ENCODE measurements at regions not wholly inside any gene's neighbourhood (a gene's known extent, or its start where the extent isn't known, plus 50 kb on each side); places are given as distances from the start of the nearest gene placed in this dataset.

DNA sequence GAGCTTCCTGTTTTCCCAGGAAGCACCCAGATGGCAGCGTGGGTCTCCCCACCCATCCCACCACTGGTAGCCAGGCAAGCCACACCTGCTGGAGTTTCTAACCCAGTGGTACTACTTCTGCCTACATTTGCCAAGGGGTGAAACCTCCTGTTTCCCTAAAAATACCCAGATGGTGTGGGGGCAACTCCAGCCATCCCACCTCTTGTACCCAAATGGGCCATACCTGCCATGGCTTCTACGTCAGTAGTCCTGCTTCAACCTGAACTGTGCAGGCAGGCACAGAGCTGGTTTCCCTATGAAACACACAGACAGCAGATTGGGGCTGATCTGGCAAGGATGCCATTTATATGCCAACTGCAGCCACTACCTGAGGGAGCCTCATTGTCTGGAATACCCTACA is 809.4 kb upstream of the MIR17HG start:
- DNase-seq (ENCODE audit: low spot score in 2 of 2), result no peak
- H3K36me3 Mint-ChIP-seq, result no peaks in the 10 kb centered on the region
- ATAC-seq, result no peak

DNA sequence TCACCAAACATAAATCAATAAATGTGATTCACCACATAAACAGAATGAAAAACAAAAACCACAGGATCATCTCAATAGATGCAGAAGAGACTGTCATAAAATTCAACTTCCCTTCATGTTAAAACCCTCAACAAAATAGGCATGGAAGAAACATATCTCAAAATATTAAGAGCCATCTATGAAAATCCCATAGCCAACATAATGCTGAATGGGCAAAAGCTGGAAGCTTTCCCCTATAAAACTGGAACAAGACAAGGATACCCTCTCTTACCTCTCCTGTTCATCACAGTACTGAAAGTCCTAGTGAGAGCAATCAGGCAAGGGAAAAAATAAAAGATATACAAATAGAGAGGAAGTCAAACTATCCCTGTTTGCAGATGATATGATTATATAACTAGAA is 806.1 kb upstream of the MIR17HG start:
- Mint-ChIP-seq H3K9me3 (peaks cover 18 to 22% of the 10 kb centered on the region in 2 donors), H3K36me3 (peaks cover 0 to 3% of the 10 kb centered on the region in 2 donors), H3K27ac (no peak overlapping the region)
- DNase-seq (ENCODE audit: low spot score in 2 of 2), result no peak
- no peak for ATAC-seq

More for the DNA sequence above, 809.4 kb upstream of the MIR17HG start:
- Mint-ChIP-seq H3K27ac (no peak overlapping the region), H3K9me3 (peaks cover 17 to 18% of the 10 kb centered on the region in 2 donors)

DNA sequence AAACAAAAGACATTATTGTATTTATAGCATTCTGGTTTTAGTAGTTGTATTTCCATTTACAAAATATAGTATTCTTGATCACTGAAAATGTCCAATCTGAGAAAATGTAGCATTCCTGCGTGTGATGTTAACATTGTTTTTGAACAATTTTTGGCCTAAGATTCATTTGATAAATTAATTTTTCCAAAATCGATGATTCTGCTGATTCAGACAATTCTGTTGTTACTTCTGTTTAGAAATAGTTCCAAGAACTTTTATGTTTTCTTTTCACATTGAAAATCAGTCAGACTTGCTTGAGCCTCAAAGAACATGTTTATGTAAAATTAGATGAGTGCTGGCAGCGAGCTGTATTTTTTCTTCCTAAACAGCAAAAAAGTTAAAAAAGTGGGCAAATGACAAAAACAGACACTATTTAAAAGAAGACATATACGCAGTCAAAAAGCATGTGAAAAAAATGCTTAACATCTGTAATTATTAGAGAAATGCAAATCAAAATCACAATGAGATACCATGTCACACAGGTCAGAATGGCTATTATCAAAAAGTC is 804.5 kb upstream of the MIR17HG start:
- no peak for ATAC-seq

DNA sequence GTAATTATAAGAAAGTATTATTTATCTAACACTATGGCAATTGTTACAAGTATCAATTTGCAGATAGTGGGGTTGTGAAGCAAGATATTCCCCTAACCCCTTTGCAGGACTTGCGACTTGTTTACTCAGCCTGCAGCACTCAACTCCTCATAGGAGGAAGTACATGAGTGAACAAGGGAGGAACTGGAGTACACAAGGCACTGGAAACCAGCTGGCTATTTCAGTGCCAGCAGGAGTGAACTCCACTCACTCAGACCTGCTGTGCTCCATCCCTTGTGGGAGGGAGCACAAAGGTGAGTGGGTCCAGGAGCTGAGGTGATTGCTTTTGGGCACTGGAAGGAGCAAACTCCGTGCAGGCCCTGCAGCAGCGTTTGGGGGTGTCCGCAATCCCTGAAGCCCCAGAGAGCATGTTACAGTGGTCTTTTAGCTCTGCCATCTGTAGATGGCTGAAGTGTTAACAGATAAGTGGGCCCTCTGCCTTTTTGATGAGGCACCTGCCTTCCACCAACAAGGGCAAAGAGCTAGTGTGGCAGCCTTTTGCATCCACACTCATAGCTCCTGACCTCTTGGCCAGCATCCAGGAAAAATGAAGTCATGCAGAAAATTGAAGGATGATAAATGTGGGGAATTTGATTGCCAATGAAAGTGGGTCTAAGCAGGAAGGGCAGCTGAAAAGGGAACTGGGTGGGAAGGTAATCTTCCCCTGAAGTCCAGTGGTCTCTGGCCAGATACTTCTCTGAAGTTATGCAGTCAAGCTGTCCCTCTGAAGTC is 802.2 kb upstream of the MIR17HG start:
- Mint-ChIP-seq H3K36me3 (peaks cover 7 to 22% of the 10 kb centered on the region in 2 donors), H3K27ac (no peak overlapping the region), H3K9me3 (peaks cover 21 to 31% of the 10 kb centered on the region in 2 donors)
- ATAC-seq, result no peak
- DNase-seq (ENCODE audit: low spot score in 2 of 2), result no peak

More for the DNA sequence above, 804.5 kb upstream of the MIR17HG start:
- no peak for DNase-seq (ENCODE audit: low spot score in 2 of 2)
- no peak overlapping the region for H3K27ac Mint-ChIP-seq
- H3K9me3 Mint-ChIP-seq, result peaks cover 27 to 31% of the 10 kb centered on the region in 2 donors
- peaks cover 2 to 18% of the 10 kb centered on the region in 2 donors for H3K36me3 Mint-ChIP-seq

DNA sequence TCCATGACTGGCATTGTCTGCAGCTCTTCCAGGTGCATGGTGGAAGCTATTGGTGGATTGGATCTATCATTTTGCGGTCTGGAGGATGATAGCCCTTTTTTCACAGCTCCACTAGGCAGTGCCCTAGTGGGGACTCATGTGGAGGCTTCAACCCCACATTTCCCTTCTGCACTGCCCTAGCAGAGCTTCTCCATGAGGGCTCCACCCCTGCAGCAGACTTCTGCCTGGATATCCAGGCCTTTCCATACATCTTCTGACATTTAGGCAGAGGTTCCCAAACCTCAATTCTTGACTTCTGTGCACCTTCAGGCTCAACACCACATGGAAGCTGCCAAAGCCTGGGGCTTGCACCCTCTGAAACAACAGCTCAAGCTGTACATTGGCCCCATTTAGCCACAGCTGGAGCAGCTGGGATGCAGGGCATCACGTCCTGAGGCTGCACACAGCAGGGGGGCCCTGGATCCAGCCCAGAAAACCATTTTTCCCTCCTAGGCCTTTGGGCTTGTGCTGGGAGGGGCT is 800.2 kb upstream of the MIR17HG start:
- ATAC-seq, result no peak
- DNase-seq (ENCODE audit: low spot score in 2 of 2), result no peak
- peaks cover 23 to 31% of the 10 kb centered on the region in 2 donors for H3K9me3 Mint-ChIP-seq
- H3K36me3 Mint-ChIP-seq, result peaks cover 7 to 22% of the 10 kb centered on the region in 2 donors
- no peak overlapping the region for H3K27ac Mint-ChIP-seq

DNA sequence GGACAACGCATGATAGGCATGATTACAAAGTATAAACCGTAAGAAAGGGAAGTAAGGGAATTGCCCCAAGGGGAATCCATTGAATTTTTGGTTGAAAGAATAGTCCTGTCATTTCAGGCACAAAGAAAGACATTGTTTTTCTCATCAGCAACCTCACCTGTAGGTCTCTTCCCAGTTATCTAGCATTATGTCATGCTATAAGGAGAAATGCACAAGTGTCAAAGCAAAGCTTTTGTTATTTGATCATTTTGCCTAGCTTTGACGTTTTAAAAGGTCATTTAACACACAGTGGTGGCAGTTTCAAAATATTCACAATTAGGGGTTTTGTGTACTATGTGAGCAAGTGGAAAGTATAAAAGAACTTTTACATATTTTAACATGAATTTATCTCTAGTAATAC is 796.2 kb upstream of the MIR17HG start:
- peaks cover 7 to 21% of the 10 kb centered on the region in 2 donors for H3K36me3 Mint-ChIP-seq
- no peak overlapping the region for H3K27ac Mint-ChIP-seq
- no peak for ATAC-seq
- peaks cover 24 to 30% of the 10 kb centered on the region in 2 donors for H3K9me3 Mint-ChIP-seq
- no peak for DNase-seq (ENCODE audit: low spot score in 2 of 2)

DNA sequence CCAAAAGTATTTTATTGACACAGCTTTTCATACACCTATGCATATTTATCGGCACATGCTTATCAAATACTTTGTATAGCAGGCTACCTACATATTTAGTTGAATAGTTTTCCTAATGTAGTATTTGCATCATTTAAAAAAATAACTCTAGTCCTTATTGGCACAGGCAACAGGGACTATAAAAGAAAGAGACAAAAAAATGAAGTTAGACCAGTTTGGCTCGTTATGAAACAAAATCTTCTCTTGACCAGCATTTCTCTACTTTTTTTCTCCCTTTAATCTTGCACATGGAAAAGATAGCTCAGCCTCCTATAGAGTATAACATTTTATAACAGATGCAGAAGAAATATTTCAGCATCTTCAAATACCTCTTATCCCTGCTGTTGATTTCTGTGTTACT is 794.8 kb upstream of the MIR17HG start:
- ATAC-seq, result no peak
- H3K9me3 Mint-ChIP-seq, result peaks cover 20 to 26% of the 10 kb centered on the region in 2 donors
- DNase-seq (ENCODE audit: low spot score in 2 of 2), result no peak
- peaks cover 6 to 7% of the 10 kb centered on the region in 2 donors for H3K36me3 Mint-ChIP-seq
- no peak overlapping the region for H3K27ac Mint-ChIP-seq

DNA sequence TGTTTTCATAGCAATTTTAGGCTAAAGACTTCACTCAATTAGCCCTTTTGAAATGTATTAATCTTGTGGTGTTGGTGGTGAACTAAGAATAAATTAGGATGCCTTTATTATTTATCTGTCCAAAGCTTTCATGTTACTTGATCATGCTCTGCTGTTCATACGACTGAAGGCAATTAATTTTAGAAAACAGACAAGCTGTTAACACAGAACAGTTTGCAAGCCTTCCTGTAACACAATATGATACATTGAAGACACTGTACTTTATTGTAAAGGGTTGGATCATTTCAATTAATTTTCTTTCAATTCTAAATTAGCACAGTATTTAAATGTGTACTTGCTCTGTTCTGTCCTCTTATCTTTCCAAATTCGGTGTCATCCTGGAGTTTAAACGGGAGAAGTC is 794.3 kb upstream of the MIR17HG start:
- H3K36me3 Mint-ChIP-seq, result peaks cover 3% of the 10 kb centered on the region in 2 donors
- no peak overlapping the region for H3K27ac Mint-ChIP-seq
- H3K9me3 Mint-ChIP-seq, result peaks cover 17 to 22% of the 10 kb centered on the region in 2 donors
- ATAC-seq (no peak), DNase-seq (ENCODE audit: low spot score in 2 of 2) (no peak)

DNA sequence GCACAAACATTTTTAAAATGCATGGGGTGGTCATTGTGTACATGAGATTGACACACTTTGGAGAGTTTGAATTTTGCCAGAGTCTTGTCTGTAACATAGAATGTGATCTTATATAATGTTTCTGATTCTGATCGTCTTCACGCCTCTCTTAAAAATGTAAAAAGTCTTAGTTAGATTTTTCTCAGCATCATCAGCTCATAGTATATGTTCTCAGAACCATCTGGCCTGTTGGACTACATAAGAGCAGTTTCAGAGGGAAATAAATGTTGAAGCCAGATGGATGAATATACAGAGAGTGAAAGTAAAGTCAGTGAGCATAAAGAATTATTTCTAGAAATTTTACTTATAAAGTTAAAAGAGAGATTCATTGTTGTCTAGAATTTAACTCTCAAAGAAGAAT is 789.9 kb upstream of the MIR17HG start:
- no peak for ATAC-seq
- Mint-ChIP-seq H3K36me3 (no peaks in the 10 kb centered on the region), H3K27ac (no peak overlapping the region), H3K9me3 (peaks cover 14 to 19% of the 10 kb centered on the region in 2 donors)
- DNase-seq (ENCODE audit: low spot score in 2 of 2), result no peak

DNA sequence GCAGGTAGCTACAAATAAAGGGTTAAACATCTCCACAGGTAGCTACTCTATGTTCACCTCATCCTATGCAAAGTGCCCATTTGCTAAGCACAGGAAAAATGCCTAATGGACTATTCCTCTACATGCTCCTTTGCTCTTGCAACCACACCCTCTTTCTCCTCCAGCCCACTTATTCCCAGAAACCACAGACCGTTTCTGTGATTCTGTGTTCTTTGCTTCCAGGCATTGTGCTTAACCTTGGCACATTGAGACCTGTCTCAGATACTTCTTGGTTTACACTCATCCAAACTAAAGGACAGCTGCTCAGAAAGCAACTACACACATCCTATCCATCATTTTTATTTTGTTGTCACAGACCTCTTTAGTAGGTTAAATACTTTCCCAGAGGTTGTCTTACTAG is 785.0 kb upstream of the MIR17HG start:
- Mint-ChIP-seq H3K27ac (no peak overlapping the region), H3K9me3 (peaks cover 14 to 22% of the 10 kb centered on the region in 2 donors), H3K36me3 (no peaks in the 10 kb centered on the region)
- no peak for ATAC-seq
- no peak for DNase-seq (ENCODE audit: low spot score in 2 of 2)

DNA sequence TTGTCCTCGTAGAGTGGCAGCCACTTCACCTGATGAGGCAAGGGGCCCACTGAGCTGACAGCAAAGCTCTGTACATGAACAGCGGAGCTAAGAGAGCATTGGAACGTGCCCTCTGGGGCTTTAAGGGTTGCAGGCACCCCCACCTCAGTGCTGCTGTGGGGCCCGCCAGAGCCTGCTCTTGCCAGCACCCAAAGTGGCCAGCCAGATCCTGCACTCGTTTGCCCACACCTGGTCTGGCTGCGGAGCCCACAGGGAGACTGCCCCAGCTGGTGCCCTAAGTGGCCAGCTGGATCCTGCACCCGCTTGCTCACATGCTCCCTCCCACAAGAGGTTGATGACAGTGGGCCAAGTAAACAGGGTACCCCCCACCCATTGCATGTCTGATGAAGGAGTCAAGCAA is 783.4 kb upstream of the MIR17HG start:
- Mint-ChIP-seq H3K27ac (no peak overlapping the region), H3K36me3 (no peaks in the 10 kb centered on the region), H3K9me3 (peaks cover 10 to 18% of the 10 kb centered on the region in 2 donors)
- no peak for DNase-seq (ENCODE audit: low spot score in 2 of 2)
- ATAC-seq, result no peak

DNA sequence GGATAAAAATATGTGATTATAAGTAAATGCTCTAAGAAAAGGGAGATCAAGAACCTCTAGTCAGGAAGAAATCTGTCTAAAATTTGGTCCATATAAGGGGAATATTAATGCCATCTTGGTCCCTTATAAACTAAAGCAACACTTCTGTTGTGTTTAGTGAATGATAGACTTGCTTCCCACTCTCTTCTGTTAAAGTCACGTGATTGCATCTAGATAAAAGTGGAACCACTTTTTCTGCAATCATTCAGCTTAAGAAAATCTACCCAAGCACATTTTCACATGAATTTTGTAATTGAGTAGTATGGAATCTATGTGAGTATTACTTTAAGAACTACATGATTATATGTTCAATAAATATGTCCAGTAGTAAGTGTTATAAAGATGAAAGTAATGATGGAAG is 782.9 kb upstream of the MIR17HG start:
- ATAC-seq (no peak), DNase-seq (ENCODE audit: low spot score in 2 of 2) (no peak)
- Mint-ChIP-seq H3K9me3 (peaks cover 10 to 18% of the 10 kb centered on the region in 2 donors), H3K27ac (no peak overlapping the region), H3K36me3 (no peaks in the 10 kb centered on the region)

DNA sequence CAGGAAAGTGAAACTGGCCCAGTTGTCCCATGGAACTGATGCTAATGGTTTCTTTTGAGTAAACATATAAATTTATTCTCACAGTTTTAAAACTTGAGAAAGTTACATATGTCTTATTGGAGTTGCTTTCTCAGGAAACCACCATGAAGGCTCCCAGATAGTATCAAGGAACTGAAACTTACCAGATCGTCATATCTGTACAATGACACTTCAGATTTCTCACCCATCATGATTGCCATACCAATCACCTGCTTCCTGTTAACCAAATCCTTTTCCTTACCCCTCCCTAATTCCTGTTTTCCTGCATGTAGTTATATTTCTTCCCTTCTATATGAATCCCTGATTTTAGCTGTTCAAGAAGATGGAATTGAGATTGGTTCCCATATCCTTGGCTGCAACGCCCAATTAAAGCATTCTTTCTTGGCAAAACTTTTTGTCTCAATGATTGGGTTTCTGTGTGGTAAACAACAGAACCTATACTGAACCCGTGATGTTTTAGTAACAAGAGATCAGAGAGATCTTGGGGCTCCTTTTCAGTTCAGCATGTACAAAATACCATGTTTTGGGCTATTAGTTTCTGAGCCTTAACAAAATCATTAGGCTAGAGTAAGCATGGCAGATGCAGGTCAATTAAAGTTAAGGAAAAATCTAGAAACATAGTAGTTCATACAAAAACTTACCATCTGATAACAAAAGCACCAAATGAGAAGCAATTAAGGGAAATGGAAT is 781.3 kb upstream of the MIR17HG start:
- ATAC-seq (no peak), DNase-seq (ENCODE audit: low spot score in 2 of 2) (no peak)
- Mint-ChIP-seq H3K27ac (no peak overlapping the region), H3K36me3 (no peaks in the 10 kb centered on the region), H3K9me3 (peaks cover 4 to 18% of the 10 kb centered on the region in 2 donors)

DNA sequence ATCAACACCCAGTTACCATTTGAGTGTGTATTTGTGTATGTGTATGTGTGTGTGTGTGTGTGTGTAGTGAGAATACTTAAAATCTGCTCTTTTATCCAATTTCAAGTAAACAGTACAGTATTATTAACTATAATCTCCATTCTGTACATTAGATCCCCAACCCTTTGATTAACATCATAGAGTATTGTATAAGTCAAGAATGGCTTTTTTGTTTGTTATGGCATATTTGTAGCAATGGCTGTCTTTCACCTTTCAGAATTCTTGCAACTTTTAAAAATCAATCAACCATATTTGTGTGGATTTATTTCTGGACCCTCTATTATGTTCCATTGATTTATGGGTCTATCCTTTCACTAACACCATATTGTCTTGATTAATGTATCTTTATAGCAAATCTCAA is 779.3 kb upstream of the MIR17HG start:
- DNase-seq (ENCODE audit: low spot score in 2 of 2), result no peak
- H3K36me3 Mint-ChIP-seq, result no peaks in the 10 kb centered on the region
- peaks cover 0 to 10% of the 10 kb centered on the region in 2 donors for H3K9me3 Mint-ChIP-seq

DNA sequence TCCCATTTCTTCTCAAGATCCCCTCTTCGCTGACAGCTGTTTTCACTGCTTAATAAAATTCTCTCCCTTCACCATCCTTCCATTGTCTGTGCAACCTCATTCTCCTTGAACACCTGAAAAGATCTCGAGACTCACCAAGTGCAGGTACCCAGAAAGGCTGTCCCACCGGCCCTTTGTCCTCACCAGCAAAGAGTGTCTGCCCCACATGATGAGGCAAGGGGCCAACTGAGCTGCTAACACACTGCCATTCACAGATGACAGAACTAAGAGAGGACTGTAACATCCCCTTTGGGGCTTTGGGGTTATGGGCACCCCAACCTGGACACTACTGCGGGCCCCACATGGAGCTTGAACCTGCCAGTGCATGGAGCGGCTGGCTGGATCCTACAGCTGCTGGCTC is 771.4 kb upstream of the MIR17HG start:
- Mint-ChIP-seq H3K9me3 (peaks cover 11 to 14% of the 10 kb centered on the region in 2 donors), H3K36me3 (no peaks in the 10 kb centered on the region), H3K27ac (no peak overlapping the region)
- DNase-seq (ENCODE audit: low spot score in 2 of 2), result no peak
- ATAC-seq, result no peak

More for the DNA sequence above, 779.3 kb upstream of the MIR17HG start:
- no peak overlapping the region for H3K27ac Mint-ChIP-seq
- ATAC-seq, result no peak

DNA sequence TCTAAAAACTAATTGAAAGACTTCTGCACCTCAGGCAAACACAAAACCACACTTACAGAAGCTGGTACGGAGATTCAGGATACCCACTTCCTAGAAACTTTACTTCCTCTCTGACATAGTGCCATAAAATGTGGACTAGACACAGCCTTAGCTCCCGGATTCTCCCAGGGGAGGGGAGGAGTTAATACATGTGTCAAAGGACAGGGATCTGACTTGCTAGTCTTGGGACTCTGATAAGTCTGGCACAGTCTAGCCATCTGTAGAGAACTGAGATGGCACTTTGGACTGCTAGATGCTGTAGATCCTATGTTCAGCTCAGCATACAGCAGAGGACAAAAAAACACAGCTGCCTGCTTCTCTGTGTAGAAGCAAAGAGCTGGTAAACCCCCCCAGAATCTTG is 769.8 kb upstream of the MIR17HG start:
- H3K27ac Mint-ChIP-seq, result no peak overlapping the region
- ATAC-seq (no peak), DNase-seq (ENCODE audit: low spot score in 2 of 2) (no peak)
- no peaks in the 10 kb centered on the region for H3K36me3 Mint-ChIP-seq
- H3K9me3 Mint-ChIP-seq, result peaks cover 11 to 14% of the 10 kb centered on the region in 2 donors

DNA sequence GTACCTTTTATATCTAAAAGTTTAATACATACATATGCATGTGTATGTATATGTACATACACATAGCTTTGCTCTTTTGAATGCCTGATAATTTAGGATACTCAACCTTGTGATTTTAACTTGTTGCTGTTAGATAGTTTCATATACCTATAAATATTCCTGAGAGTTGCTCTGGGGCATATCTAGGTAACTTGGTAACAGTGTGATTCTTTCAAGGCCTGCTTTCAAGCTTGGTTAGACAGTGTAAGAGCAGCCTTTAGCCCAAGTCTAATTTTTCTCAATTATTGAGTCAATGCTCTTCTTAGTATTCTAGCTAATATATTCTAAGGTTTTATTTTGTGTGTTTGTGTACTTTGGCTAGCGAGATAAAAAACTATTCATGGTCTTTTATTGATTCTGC is 762.1 kb upstream of the MIR17HG start:
- Mint-ChIP-seq H3K27ac (no peak overlapping the region), H3K9me3 (peaks cover 17 to 21% of the 10 kb centered on the region in 2 donors), H3K36me3 (peaks cover 0 to 5% of the 10 kb centered on the region in 2 donors)
- ATAC-seq, result no peak
- no peak for DNase-seq (ENCODE audit: low spot score in 2 of 2)
